ENCODE measurements at regions not wholly inside any gene's neighbourhood (a gene's known extent, or its start where the extent isn't known, plus 50 kb on each side); places are given as distances from the start of the nearest gene placed in this dataset.

GRCh38 chr6:21404577-21404976, 189.0 kb upstream of the SOX4 start:
- TF ChIP-seq CTCF (IDR thresholded peaks at IDR 0.05; ENCODE audit: low read depth, low read length) = no peak
- in situ Hi-C loops (cut with HindIII; ENCODE audit: low sequenced_read_pairs) = no loop called here
- DNase-seq (ENCODE audit: low read depth, low spot score) = no peak
- no peak overlapping the region for H3K4me3 ChIP-seq (ENCODE audit: low read depth, low read length)

- no peak for TF ChIP-seq CTCF (IDR thresholded peaks at IDR 0.05; ENCODE audit: low read depth, low read length)
- in situ Hi-C loops (cut with HindIII; ENCODE audit: low sequenced_read_pairs) = no loop called here
- no peak overlapping the region for H3K4me3 ChIP-seq (ENCODE audit: low read depth, low read length)
- no peak for DNase-seq (ENCODE audit: low read depth, low spot score)
Measured at GRCh38 chr6:21406316-21406715, 187.2 kb upstream of the SOX4 start.

- TF ChIP-seq CTCF (IDR thresholded peaks at IDR 0.05; ENCODE audit: low read depth, low read length) = no peak
- DNase-seq (ENCODE audit: low read depth, low spot score) = no peak
- no peak overlapping the region for H3K4me3 ChIP-seq (ENCODE audit: low read depth, low read length)
- in situ Hi-C loops (cut with HindIII; ENCODE audit: low sequenced_read_pairs) = no loop called here
Measured at GRCh38 chr6:21409231-21409630, 184.3 kb upstream of the SOX4 start.

GRCh38 chr6:21413428-21413827, 180.1 kb upstream of the SOX4 start:
- DNase-seq (ENCODE audit: low read depth, low spot score) = no peak
- no peak overlapping the region for H3K4me3 ChIP-seq (ENCODE audit: low read depth, low read length)
- in situ Hi-C loops (cut with HindIII; ENCODE audit: low sequenced_read_pairs) = no loop called here
- no peak for TF ChIP-seq CTCF (IDR thresholded peaks at IDR 0.05; ENCODE audit: low read depth, low read length)

- in situ Hi-C loops (cut with HindIII; ENCODE audit: low sequenced_read_pairs) = no loop called here
- no peak for DNase-seq (ENCODE audit: low read depth, low spot score)
- no peak overlapping the region for H3K4me3 ChIP-seq (ENCODE audit: low read depth, low read length)
- no peak for TF ChIP-seq CTCF (IDR thresholded peaks at IDR 0.05; ENCODE audit: low read depth, low read length)
Measured at GRCh38 chr6:21414065-21414464, 179.5 kb upstream of the SOX4 start.

GRCh38 chr6:21420146-21420878, 173.2 kb upstream of the SOX4 start:
- no peak for TF ChIP-seq CTCF (IDR thresholded peaks at IDR 0.05; ENCODE audit: low read depth, low read length)
- no peak for DNase-seq (ENCODE audit: low read depth, low spot score)
- no peak overlapping the region for H3K4me3 ChIP-seq (ENCODE audit: low read depth, low read length)
- in situ Hi-C loops (cut with HindIII; ENCODE audit: low sequenced_read_pairs) = no loop called here
